NCI-H345 (cell line): ENCODE measurements at regions not wholly inside any gene's neighbourhood (a gene's known extent, or its start where the extent isn't known, plus 50 kb on each side); places are given as distances from the start of the nearest gene placed in this dataset.
"Not testable (repeated sequence)": the region's sequence is repeated elsewhere in the genome, so short reads cannot be mapped to it uniquely, and the experiment has no call there.

Source experiments
- DNase-seq: peaks from one replicate; lab custom pipeline; 2025; lab: John Stamatoyannopoulos, UW

DNA sequence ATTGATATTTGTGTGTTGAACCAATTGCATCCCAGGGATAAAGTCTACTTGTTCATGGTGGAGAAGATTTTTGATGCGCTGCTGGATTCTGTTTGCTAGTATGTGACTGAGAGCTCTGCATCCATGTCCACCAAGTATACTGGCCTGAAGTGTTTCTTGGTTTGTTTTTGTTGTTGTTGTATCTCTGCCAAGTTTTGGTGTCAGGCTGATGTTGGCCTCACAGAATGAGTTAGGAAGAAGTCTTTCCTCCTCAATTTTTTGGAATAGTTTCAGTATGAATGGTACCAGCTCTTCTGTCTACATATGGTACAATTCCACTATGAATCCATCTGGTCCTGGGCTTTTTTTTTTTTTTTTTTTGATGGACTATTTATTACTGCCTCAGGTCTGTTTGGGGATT lies 50.9 kb upstream of the OSTN start:
- no peak for DNase-seq

DNA sequence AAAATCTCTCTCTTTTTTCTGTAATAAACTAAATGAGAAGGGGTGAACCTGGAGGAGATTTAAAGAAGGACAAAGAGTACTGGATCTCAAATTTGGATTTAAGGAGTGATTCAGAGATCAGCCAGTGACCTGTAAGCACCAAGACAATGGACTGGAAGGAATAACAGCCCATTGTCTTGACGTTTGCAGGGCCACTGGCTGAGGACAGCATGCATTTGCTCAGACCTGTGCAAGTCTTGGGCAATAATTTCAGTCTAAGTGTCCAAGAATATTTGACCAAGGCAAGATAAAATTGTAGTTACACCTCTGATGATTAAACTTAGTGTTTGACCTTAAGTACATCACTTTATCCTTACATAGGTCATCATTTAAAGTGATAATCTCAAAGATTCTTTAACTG lies 55.8 kb upstream of the OSTN start:
- no peak for DNase-seq

DNA sequence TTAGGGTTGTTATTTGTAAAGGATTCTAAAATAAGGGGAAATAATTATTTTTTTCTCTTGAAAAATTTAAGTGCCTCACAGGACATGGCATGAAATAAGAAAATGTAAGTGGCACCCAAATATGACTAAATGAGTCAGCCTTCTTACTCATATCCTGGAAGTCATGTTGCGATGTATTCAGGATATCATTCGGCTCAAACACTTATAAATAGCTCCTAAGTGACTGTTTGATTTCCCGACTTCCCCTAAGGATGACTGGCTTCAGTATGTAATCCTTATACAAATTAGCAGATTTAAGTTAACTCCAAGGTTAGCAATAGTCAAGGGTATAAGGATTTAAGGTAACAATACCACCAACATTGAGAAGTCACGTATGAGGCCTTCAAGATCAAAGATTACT lies 57.3 kb upstream of the OSTN start:
- no peak for DNase-seq

- no peak for DNase-seq
Observed at GRCh38 chr3:191139736-191140135, 59.3 kb upstream of the OSTN start.

GRCh38 chr3:191138937-191139336 lies 60.1 kb upstream of the OSTN start:
- DNase-seq, result no peak

DNA sequence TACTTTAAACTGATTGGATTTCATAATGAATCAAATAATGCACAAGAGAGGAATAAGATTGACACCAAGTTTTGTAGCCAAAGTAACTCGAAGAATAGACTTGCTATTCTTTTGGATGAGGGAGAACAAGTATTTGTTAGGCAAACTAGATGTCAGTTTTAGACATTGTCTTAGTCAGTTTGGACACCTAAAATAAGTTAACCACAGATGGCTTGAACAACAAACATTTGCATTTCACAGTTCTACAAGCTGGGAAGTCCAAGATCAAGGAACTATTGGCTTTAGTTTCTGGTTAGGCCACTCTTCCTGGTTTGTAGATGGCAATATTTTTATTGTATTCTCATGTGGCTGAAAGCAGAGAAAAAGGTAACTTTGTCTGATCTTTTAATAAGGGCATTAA lies 61.3 kb upstream of the OSTN start:
- no peak for DNase-seq

GRCh38 chr3:191136347-191136746 lies 62.7 kb upstream of the OSTN start:
- no peak for DNase-seq

DNA sequence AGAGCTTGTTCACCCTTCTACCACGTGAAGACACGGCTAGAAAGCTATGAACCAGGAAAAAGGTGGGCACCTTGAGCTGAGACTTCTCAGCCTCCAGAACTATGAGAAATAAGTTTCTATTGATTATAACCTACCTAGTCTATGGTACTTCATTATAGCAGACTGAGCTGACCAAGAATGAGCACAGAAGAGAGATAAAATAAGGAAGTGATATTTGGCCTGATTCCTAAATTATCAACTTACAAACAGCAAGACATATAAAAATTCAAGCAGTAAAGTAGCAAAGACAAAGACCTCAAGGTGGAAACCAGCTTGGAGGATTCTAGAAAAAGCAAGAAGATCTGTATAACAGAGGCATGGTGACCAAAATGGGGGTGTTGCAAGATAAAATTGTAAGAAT lies 63.9 kb upstream of the OSTN start:
- no peak for DNase-seq

- DNase-seq, result no peak
Observed at GRCh38 chr3:191133359-191133758, 65.7 kb upstream of the OSTN start.

DNA sequence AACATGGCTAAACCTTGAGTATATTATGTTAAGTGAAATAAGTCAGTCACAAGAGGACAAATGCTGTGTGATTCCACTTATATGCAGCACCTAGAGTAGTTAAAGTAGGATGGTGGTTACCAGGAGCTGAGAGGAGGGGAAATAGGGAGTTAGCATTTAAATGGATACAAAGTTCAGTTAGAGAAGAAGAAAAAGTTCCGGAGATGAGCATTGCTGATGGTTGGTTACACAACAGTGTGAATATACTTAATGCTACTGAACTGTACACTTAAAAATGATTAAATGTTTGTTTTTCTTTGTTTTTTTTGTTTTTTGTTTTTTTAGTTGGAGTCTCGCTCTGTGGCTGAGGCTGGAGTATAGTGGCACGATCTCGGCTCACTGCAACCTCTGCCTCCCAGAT lies 67.7 kb upstream of the OSTN start:
- DNase-seq, result no peak

DNA sequence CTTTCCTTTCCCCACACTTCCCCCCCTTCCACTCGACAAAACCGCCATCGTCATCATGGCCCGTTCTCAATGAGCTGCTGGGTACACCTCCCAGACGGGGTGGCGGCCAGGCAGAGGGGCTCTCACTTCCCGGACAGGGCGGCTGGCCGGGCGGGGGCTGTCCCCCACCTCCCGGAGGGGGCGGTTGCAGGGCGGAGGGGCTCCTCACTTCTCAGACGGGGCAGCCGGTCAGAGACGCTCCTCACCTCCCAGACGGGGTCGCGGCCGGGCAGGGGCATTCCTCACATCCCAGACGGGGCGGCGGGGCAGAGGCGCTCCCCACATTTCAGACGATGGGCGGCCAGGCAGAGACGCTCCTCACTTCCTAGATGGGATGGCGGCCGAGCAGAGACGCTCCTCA lies 74.2 kb upstream of the OSTN start:
- DNase-seq, result not testable (repeated sequence)

GRCh38 chr3:191123946-191124345 lies 75.1 kb upstream of the OSTN start:
- peak; percentile 13 for DNase-seq

DNA sequence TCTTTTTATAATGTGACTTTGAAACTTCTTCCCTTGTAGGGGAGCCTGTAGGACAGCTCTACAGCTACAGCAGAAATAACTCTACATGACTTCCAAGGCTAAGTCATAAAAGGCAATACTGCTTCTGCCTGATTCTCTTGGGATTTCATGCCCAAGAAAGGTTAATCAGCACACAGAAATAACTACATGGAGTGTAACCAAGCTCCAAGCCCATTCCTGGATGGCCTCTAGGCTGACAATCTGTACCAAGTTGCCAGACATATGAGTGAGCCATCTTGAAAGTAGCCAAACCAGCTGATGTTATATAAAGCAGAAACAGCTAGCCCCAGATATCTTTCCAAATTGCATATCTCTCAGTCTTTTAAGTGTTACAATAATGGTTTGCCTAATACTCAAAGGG lies 75.8 kb upstream of the OSTN start:
- no peak for DNase-seq

DNA sequence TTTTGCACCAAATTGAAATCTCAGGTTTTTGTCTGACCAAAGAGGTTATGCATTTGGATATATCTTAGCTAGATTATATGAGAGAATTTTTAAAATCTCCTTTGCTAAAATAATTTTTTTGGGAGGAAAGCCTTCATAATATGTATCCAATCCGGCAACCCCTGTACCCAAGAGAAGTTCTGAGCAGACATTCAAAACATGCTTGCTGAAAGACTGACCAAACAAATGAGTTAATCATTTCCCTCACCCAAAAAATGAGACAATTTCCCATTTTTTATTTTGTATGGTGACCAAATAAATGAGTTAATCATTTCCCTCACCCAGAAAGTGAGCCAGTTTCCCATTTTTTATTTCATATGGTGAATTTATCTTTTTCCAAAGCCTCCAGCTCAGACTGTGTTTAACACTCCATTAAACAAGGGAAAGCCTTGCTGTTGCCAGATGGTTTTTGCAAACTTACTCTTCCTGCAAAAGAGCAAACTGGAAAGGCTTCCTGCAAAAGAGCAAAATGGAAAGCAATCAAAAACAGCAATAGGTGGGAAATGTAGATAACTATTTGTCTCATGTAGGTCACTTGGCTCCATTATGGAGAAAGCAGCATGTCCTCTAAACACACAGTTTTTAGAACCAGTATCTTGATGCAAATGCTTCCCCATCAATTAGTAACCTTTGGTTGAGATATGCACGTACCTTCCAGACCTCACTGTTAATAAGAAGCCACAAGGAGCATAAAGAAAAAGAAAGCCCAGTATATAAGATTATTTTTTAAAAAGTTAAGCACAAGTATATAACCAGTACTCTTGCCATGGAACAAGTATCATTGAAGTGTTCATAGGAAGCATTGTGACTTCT lies 78.4 kb upstream of the OSTN start:
- no peak for DNase-seq

DNA sequence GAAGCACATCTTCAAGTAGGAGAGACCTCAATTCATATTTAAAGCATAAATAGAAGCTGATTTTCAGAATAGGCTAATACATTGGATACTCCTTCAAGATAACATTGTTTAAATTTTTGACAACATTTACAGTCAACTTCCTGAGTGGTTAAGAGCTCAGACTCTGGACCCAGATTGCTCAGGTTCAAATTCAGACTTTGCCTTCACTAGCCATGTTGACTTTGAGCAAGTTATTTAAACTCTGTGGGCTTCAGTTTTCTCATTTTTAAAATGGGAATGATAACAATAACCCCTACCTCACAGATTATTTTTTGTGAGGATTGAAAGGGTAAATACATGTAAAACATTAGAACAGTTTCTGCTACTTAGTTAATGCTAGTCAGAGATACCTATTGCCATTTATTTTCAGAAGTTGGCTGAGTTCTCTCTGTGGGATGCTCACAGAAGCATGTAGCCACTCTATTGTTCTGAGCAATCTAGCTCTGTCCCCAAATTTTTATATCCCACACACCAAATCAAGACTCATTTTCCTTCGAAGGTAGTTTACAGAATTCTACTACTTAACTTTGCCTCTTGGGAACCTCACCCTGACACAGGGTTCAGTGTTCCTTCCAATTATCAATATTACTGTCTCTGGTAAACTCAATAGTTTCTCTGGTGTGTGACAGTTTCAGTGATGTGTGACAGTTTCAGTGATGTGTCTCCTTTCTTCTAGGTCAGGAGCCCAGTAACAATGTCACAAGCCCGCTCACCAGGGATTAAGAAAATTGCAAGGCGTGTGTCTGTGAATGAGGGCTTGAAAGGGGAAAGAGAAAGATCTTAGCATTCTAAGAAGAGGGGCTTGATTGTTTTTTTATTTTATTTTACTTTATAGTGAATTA lies 79.4 kb upstream of the OSTN start:
- DNase-seq, result no peak

DNA sequence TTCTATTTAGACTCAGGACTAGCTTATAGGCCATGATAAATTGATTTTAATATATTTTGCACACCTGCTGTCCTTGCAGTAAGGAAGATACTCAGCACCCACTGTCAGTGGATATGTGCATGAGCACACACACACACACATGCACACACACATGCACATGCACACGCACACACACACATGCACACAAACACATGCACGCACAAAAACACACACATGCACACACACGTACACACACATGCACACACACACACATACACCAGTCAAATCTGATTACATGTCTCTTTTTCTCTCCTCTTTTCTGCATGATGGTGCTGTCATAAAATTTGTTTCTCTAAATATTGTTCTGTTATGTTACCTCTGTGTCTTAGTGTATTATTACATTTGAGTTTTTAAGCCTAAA lies 87.3 kb upstream of the OSTN start:
- no peak for DNase-seq

- DNase-seq, result no peak
Observed at GRCh38 chr3:191105418-191105817, 93.6 kb upstream of the OSTN start.

GRCh38 chr3:191100516-191100915 lies 98.5 kb upstream of the OSTN start:
- DNase-seq, result no peak

DNA sequence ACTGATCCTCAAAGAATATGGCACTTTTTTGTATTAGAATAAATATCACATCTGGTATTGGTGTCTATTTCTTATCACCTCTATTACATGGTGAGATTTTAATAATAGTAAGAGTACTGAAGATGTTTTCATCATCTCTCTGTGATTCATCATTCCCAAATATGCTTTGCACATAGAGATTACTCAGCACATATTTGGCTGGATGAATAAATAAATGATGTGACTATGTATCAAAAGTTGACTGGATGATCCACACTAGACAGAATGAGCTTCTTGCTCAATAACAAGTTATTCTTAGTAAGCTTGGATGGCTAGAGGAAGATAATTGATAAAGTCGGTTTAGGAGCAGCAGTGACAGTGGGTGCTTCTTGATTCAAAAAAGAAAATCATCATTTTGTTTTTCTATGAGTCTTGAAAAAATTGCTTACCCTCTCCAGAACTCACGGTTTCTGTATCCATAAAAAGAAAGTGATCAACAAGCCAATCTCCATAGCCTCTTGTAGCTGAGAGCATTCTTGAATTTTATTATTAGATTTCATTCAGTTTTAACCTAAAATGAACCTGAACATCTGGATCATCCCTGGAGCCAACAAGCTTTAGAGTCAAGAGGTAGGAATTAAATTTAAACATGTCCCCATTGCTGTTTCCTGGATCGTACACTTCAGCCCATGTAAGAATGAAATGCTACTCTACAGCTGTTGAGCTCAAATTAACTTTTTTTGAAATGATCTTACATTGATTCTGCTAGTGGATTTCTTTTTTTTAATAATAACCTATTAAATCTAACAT lies 104.8 kb upstream of the OSTN start:
- no peak for DNase-seq

DNA sequence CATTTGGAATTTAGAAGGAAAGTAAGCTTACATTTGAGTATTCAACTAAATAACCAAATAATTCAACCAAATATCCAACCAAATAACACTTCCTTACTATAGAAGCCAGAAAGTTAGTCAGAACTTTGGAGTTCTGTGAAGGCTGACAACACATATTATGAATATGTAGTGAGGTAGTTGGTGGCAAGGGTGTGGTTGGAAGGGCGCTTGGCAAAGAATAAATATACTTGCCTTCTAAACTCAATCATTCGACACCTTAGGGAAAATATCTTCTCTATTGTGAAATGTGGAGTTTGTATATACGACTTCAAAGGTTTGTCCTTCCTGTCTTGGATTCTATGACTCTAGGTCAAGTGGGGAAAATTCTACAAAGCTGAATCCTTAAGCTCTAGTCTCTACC lies 111.7 kb upstream of the OSTN start:
- no peak for DNase-seq

- no peak for DNase-seq
Observed at GRCh38 chr3:191085091-191085490, 114.0 kb upstream of the OSTN start.

DNA sequence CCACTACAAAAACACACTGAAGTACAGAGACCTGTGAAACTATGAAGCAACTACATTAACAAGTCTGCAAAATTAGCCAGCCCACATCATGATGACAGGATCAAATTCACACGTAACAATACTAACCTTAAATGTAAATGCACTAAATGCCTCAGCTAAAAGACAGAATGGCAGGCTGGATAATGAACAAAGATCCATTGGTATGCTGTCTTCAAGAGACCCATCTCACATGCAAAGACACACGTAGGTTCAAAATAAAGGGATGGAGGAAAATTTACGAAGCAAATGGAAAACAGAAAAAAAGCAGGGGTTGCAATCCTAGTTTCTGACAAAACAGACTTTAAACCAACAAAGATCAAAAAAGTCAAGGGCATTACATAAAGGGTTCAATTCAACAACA lies 120.1 kb upstream of the OSTN start:
- not testable (repeated sequence) for DNase-seq
